ENCODE measurements at regions not wholly inside any gene's neighbourhood (a gene's known extent, or its start where the extent isn't known, plus 50 kb on each side); places are given as distances from the start of the nearest gene placed in this dataset.

DNA sequence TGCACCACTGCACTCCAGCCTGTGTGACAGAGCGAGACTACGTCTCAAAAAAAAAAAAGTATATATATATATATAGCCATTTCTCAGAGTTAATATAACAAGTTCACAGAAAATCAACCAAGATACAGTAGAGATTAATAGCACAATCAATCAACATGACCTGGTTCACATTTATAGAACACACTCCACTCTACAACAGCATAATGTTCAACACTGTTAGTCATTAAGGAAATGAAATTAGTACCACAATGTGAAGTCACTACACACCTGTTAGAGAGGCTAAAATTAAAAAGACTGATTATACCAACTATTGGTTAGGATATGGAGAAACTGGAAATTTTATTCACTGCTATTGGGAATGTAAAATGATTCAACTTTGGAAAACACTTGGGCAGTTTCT is 387.7 kb downstream of the QKI start:
- TF ChIP-seq, protein P1, sequence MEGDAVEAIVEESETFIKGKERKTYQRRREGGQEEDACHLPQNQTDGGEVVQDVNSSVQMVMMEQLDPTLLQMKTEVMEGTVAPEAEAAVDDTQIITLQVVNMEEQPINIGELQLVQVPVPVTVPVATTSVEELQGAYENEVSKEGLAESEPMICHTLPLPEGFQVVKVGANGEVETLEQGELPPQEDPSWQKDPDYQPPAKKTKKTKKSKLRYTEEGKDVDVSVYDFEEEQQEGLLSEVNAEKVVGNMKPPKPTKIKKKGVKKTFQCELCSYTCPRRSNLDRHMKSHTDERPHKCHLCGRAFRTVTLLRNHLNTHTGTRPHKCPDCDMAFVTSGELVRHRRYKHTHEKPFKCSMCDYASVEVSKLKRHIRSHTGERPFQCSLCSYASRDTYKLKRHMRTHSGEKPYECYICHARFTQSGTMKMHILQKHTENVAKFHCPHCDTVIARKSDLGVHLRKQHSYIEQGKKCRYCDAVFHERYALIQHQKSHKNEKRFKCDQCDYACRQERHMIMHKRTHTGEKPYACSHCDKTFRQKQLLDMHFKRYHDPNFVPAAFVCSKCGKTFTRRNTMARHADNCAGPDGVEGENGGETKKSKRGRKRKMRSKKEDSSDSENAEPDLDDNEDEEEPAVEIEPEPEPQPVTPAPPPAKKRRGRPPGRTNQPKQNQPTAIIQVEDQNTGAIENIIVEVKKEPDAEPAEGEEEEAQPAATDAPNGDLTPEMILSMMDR (conservative IDR thresholded peaks at IDR 0.05) = no peak
- H3K27ac ChIP-seq = no peak overlapping the region

DNA sequence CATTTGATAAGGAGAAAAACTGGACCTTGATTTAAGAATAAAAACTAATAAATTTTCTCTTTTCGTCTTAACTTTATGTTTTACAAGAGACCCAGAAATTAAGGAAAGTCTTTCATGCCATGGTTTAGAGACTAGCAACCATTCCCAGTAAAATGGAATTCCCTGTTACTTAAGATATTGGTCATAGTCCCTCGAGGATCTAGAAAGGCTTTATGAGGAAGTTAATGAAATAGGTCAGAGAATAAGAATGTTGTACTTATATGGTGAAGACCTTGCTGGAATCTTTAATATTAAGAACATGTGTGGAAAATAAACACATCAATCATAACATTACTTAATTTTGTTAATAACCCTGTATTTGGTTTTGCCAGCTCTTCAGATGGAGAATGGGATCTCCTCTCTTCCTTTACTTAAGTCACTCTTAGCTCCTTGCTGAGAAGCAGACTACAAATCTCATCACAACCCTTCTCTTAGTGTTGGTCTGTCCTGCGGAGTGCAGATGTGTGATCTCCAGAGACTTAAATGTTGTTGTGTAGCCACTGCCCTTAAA is 382.9 kb downstream of the QKI start:
- TF ChIP-seq, protein P1 (conservative IDR thresholded peaks at IDR 0.05) = no peak

DNA sequence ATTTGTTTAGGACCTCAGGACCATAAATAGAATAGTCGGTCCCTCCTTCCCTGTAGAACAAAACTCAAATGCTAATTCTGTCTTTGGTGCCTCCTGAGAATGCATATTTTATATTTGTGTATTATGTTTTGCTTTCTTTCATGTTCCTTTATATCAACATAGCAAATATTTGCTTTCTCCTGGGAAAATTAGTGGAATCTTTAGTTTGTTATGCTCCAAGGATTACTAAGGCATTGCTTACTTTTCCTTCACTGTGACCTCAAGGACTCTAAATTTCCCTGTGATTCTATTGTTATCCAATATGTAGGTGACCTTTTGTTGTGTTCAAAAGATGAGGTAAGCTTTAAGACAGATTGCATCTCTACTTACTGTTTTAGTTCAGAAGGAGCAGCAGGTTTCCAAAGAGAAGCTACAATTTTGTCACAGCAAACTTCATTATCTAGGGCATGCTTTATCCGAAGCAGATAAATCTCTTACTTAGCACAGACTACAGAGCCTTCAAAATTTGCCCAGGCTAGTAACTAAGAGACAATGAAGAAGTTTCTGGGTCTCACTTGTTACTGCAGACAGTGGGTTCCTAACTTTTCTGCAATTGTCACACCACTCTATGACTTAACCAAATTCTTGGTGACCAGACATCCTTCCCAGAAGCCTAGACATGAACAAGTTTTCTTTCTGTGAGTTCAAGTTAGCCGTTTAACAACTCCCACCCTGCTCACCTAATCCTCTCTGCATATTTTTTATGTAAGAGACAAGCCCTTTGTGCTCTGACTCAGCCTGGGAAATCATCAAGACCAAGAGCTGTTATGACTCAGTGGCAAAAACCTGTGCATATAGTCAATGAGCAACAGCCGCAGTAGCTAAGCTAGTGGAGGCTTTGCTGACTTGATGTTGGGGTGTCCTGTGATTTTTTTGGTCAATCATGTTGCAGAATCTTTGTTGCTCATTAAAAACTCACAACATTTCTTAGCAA is 378.8 kb downstream of the QKI start:
- TF ChIP-seq, protein P1 (conservative IDR thresholded peaks at IDR 0.05) = no peak
- H3K27ac ChIP-seq = no peak overlapping the region

More for the DNA sequence above, 382.9 kb downstream of the QKI start:
- H3K27ac ChIP-seq = no peak overlapping the region

DNA sequence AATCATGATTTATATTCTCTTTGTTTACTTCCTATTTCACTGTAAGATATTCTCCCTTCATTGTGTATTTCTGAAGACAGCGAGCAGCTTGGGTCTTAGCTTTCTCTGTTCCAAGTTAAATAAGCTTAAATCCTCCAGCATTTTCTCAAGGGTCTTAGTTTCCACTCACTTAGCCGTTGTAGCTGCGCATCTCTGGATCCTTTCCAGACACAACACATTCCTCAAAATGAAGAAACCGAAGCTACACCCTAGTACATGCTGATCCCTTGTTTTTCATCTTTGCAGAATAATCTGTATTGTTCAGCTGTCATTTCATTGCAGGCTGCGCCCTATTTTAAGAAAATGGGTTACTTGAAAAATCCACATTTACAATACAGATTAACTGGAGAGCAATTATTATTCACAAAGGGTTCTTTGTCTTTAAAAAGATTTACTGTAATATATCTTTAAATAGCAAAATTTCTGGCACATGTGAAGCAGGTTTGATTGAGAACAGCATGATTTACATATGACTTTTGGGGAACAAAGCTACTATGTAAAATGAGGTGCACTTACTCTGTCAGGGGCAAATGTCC is 375.8 kb downstream of the QKI start:
- TF ChIP-seq, protein P1 (conservative IDR thresholded peaks at IDR 0.05) = no peak

DNA sequence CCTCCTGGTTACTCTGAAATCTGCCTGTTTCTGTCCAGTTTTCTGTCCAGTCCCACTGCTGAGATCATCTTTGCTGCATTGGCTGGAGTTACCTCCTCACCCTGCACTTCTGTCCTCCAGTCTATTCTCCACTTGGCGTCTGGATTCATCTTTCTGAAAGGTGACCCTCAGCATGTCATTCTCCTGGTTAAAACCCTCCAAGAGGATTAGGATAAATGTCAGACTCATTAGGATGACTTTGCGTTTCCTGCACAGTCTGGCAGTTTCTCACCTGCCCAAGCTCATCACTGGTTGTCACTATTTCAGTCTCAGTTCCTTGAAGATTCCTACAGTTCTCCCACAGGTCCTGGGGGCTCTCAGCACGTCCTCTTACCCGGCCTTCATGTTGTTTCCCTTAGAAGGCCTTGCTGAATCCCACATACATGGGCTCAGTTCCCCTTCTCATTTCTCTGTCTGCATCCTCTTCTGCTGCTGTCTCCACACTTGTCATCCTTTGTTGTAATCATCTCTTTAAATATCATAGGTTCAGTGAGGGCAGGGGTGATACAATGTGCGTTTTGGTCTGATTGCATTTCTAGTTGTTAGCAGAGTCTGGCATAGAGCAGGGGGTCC is 374.8 kb downstream of the QKI start:
- H3K27ac ChIP-seq = no peak overlapping the region
- TF ChIP-seq, protein P1 (conservative IDR thresholded peaks at IDR 0.05) = no peak

More for the DNA sequence above, 375.8 kb downstream of the QKI start:
- no peak overlapping the region for H3K27ac ChIP-seq

DNA sequence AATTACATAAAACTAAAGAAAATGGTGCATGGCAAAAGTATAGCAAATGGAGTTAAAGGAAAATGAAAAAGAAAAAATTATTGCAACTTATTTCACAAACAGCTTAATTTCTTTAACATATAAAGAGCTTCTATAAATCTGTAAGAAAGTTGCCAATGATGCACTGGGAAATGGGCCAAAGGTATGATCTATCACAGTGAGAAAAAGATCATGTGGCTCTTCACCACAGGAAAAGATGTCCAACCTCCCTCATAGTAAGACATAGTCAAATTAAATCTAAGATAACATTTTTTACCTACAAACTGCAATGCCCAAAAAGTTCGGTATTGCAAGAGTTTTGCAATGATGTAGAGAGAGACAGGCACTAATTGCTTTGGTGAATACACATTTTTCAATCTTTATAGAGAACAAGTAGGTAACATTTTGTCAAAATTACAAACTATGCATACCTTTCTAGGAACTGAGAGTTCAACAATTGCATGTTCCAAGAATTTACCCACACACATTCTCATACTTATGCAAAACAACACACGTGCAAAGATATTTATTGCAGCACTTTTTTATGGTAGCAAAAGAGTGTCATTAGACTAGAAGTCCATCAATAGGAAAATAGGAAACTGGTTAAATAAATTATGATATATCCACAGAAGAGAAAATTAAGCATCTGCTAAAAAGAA is 372.6 kb downstream of the QKI start:
- TF ChIP-seq, protein P1 (conservative IDR thresholded peaks at IDR 0.05) = no peak
- no peak overlapping the region for H3K27ac ChIP-seq
